IMR-90 (cell line): ENCODE measurements at regions not wholly inside any gene's neighbourhood (a gene's known extent, or its start where the extent isn't known, plus 50 kb on each side); places are given as distances from the start of the nearest gene placed in this dataset.

Experiments
- BHLHE40 ChIP-seq: fragments of 150-350 bp; IDR thresholded peaks from 2 replicates; pipeline ENCODE4 v1.6.1; 2016; ENCODE audit warnings: mild to moderate bottlenecking, low read depth, low read length
- CEBPB ChIP-seq: IDR thresholded peaks from 2 replicates; pipeline ENCODE4 v1.6.1; 2012; ENCODE audit warnings: low read depth, low read length, improper control_type of control experiment
- FOS ChIP-seq: fragments of 150-350 bp; IDR thresholded peaks from 2 replicates; pipeline ENCODE4 v1.6.1; 2016; ENCODE audit warnings: low read depth, low read length
- MAFK ChIP-seq: IDR thresholded peaks from 2 replicates; pipeline ENCODE4 v1.6.1; 2012; ENCODE audit warnings: low read depth, low read length, improper control_type of control experiment
- MAZ ChIP-seq: IDR thresholded peaks from 2 replicates; pipeline ENCODE4 v1.6.1; 2012; ENCODE audit warnings: low read depth, mild to moderate bottlenecking, low read length, improper control_type of control experiment, moderate library complexity, borderline replicate concordance
- MXI1 ChIP-seq: IDR thresholded peaks from 2 replicates; pipeline ENCODE4 v1.6.1; 2012; ENCODE audit warnings: low read depth, mild to moderate bottlenecking, low read length, moderate library complexity, borderline replicate concordance
- POLR2A ChIP-seq: IDR thresholded peaks from 2 replicates; pipeline ENCODE4 v1.6.1; 2012; ENCODE audit warnings: mild to moderate bottlenecking, low read depth, low read length
- RAD21 ChIP-seq: IDR thresholded peaks from 2 replicates; pipeline ENCODE4 v1.6.1; 2012; ENCODE audit warnings: low read length, improper control_type of control experiment
- RCOR1 ChIP-seq: IDR thresholded peaks from 2 replicates; pipeline ENCODE4 v1.6.1; 2012; ENCODE audit warnings: mild to moderate bottlenecking, low read length, improper control_type of control experiment; ENCODE audit not compliant: insufficient replicate concordance
- RFX5 ChIP-seq: IDR thresholded peaks from 2 replicates; pipeline ENCODE4 v1.8.0; 2012; ENCODE audit warnings: low read depth, mild to moderate bottlenecking, low read length, moderate library complexity
- SMC3 ChIP-seq: fragments of 150-350 bp; IDR thresholded peaks from 2 replicates; pipeline ENCODE4 v1.6.1; 2016; ENCODE audit warnings: low read depth, mild to moderate bottlenecking, antibody characterized with exemption, low read length, moderate library complexity
- TF ChIP-seq, protein P1 (sequence below): conservative IDR thresholded peaks from 2 replicates; pipeline ENCODE4 v1.5.1; 2012; ENCODE audit warnings: mild to moderate bottlenecking, low read depth, low read length, improper control_type of control experiment
- TF ChIP-seq, protein P2 (sequence below): fragments of 150-350 bp; IDR thresholded peaks from 2 replicates; pipeline ENCODE4 v1.6.1; 2017; ENCODE audit warnings: mild to moderate bottlenecking, antibody characterized with exemption, low read length, low read depth
- TF ChIP-seq, protein P3 (sequence below): fragments of 150-350 bp; IDR thresholded peaks from 2 replicates; pipeline ENCODE4 v1.6.1; 2016; ENCODE audit warnings: low read depth, mild to moderate bottlenecking, low read length, moderate library complexity, borderline replicate concordance

DNA sequence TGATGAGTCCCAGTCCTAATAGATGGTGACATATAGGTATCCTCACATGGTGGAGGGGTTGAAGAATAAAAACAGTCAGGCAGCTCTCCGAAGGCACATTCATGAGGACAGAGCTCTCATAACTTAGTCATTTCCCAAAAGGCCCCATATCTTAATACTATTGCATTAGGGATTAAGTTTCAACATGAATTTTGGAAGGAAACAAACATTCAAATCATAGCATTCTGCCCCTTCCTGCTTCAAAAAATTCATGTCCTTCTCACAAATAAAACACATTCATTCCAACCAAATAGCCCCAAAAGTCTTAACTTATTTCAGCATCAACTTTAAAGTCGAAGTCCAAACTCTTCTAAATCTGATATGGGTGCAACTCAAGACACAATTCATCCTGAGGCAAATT, 277.2 kb upstream of the NR4A3 start:
- TF ChIP-seq RAD21: no peak
- TF ChIP-seq, protein P1, sequence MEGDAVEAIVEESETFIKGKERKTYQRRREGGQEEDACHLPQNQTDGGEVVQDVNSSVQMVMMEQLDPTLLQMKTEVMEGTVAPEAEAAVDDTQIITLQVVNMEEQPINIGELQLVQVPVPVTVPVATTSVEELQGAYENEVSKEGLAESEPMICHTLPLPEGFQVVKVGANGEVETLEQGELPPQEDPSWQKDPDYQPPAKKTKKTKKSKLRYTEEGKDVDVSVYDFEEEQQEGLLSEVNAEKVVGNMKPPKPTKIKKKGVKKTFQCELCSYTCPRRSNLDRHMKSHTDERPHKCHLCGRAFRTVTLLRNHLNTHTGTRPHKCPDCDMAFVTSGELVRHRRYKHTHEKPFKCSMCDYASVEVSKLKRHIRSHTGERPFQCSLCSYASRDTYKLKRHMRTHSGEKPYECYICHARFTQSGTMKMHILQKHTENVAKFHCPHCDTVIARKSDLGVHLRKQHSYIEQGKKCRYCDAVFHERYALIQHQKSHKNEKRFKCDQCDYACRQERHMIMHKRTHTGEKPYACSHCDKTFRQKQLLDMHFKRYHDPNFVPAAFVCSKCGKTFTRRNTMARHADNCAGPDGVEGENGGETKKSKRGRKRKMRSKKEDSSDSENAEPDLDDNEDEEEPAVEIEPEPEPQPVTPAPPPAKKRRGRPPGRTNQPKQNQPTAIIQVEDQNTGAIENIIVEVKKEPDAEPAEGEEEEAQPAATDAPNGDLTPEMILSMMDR: no peak
- no peak for TF ChIP-seq POLR2A
- no peak for TF ChIP-seq CEBPB
- no peak for TF ChIP-seq FOS
- no peak for TF ChIP-seq MXI1
- TF ChIP-seq SMC3: no peak
- no peak for TF ChIP-seq BHLHE40
- no peak for TF ChIP-seq MAZ
- TF ChIP-seq, protein P2, sequence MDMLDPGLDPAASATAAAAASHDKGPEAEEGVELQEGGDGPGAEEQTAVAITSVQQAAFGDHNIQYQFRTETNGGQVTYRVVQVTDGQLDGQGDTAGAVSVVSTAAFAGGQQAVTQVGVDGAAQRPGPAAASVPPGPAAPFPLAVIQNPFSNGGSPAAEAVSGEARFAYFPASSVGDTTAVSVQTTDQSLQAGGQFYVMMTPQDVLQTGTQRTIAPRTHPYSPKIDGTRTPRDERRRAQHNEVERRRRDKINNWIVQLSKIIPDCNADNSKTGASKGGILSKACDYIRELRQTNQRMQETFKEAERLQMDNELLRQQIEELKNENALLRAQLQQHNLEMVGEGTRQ: no peak
- TF ChIP-seq, protein P3, sequence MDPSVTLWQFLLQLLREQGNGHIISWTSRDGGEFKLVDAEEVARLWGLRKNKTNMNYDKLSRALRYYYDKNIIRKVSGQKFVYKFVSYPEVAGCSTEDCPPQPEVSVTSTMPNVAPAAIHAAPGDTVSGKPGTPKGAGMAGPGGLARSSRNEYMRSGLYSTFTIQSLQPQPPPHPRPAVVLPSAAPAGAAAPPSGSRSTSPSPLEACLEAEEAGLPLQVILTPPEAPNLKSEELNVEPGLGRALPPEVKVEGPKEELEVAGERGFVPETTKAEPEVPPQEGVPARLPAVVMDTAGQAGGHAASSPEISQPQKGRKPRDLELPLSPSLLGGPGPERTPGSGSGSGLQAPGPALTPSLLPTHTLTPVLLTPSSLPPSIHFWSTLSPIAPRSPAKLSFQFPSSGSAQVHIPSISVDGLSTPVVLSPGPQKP: no peak
- no peak for TF ChIP-seq MAFK
- TF ChIP-seq RCOR1: no peak
- no peak for TF ChIP-seq RFX5
